Psoas muscle (tissue), 7 donors: ENCODE measurements at regions not wholly inside any gene's neighbourhood (a gene's known extent, or its start where the extent isn't known, plus 50 kb on each side); places are given as distances from the start of the nearest gene placed in this dataset.

ENCODE experiments used
- ATAC-seq, 4 donors: fragments of 200-7000 bp; cut with Tn5 transposase; one replicate each; pipeline ENCODE4 v1.9.1; 2020; ENCODE audit warnings: moderate library complexity in 3 of 4, mild to moderate bottlenecking in 2 of 4
- DNase-seq, 2 donors: peaks; one replicate each; pipeline ENCODE4 v3.0.0-alpha.2; 2020
- H3K27ac ChIP-seq: fragments of 200-600 bp; one replicate; pipeline ENCODE4 v1.8.0; 2022
- H3K27me3 ChIP-seq, 3 donors: fragments of 200-600 bp in 1 of 3; one replicate each; pipeline versions ENCODE4 v1.6.1 to v1.8.0; 2013 to 2022; ENCODE audit warnings: low read length in 2 of 3, mild to moderate bottlenecking in 2 of 3, moderate library complexity in 1 of 3; ENCODE audit not compliant: insufficient read depth in 3 of 3
- H3K36me3 ChIP-seq, 2 donors: fragments of 200-600 bp in 1 of 2; one replicate each; pipeline versions ENCODE4 v1.6.1 to v1.8.0; 2013 to 2022; ENCODE audit warnings: low read depth in 1 of 2, mild to moderate bottlenecking in 1 of 2, moderate library complexity in 1 of 2; ENCODE audit not compliant: insufficient read depth in 1 of 2
- H3K4me1 ChIP-seq: fragments of 200-600 bp; one replicate; pipeline ENCODE4 v1.8.0; 2022
- H3K4me3 ChIP-seq: fragments of 200-600 bp; one replicate; pipeline ENCODE4 v1.8.0; 2022; ENCODE audit warnings: mild to moderate bottlenecking
- H3K9me3 ChIP-seq: fragments of 200-600 bp; one replicate; pipeline ENCODE4 v1.8.0; 2022
- CTCF ChIP-seq: fragments of 200-600 bp; IDR thresholded peaks from one replicate; pipeline ENCODE4 v1.8.0; 2022; ENCODE audit warnings: antibody characterized with exemption
- WGBS, 3 donors: extraction: QIAGEN DNeasy Blood & Tissue Kit; methylation state at CpG; one replicate each; pipeline versions ENCODE4 v1.1.6 to v1.1.7; 2013; 5-methylcytosine and 5-hydroxymethylcytosine counted together
- intact Hi-C, 2 donors: fragments of 100-400 bp; cut with DNase I; formaldehyde crosslinking; loops; one replicate each; pipeline versions ENCODE4 v1.11.0 to v1.14.2; 2022
- donor health status: healthy with polysubstance abuse.
- donor health status: DM: no; HTN: no; CAD: no; lungs with moderate emphysema.
- donor health status: Bipolar disorder and iron deficiency.
- donor health status: healthy.
- donor health status: DM: yes; HTN: yes; CAD: no.
- donor health status: DM: no; HTN: no; CAD: no.
- donor health status: DM: yes; HTN: yes; CAD: no.

- Histone ChIP-seq H3K36me3 (no peaks in the 10 kb centered on the region), H3K4me1 (no peaks in the 10 kb centered on the region), H3K27me3 (no peaks in the 10 kb centered on the region), H3K4me3 (no peak overlapping the region), H3K9me3 (no peaks in the 10 kb centered on the region), H3K27ac (no peak overlapping the region)
- DNase-seq (no peak), ATAC-seq (no peak)
- no peak for TF ChIP-seq CTCF
- 81 to 94% (median 88%) methylated on average over 3 of the region's 3 CpGs for WGBS, 3 donors
- intact Hi-C loops: no loop called here
These were observed 715.7 kb upstream of the SOX9 start for GRCh38 chr17:71405101-71405500.

GRCh38 chr17:71407981-71408380 lies 712.8 kb upstream of the SOX9 start:
- WGBS, 3 donors: 71 to 75% (median 74%) methylated on average over 9 of the region's 9 CpGs

GRCh38 chr17:71409137-71409536 lies 711.7 kb upstream of the SOX9 start:
- intact Hi-C loops: no loop called here
- 83% methylated on average over 1 of the region's 1 CpG; no CpG with 5 or more reads in 2 of the 3 donors for WGBS, 3 donors

More at GRCh38 chr17:71407981-71408380, 712.8 kb upstream of the SOX9 start:
- DNase-seq (no peak), ATAC-seq (no peak)
- intact Hi-C loops: no loop called here
- Histone ChIP-seq H3K9me3 (no peaks in the 10 kb centered on the region), H3K36me3 (no peaks in the 10 kb centered on the region), H3K27ac (no peak overlapping the region), H3K4me1 (no peaks in the 10 kb centered on the region), H3K27me3 (no peaks in the 10 kb centered on the region), H3K4me3 (no peak overlapping the region)
- no peak for TF ChIP-seq CTCF

DNA sequence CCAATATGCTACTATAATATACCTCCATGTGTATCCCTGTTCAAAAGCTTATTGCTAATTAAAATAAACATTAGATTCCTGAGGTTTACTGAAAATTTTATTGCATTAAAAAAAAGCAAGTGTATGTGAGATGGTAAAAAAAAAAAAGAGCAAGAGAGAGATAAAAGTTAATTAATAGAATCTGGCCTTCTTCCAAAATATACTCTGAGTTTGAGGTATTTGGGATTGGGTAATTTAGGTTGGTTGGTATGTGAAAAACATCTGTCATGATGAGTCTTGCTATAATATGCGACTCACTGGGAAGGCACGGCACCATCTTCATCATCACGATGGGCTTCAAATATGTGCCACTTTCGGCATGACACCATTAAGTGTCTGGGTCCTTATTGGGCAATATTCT lies 711.1 kb upstream of the SOX9 start:
- 84 to 86% (median 85%) methylated on average over 4 of the region's 4 CpGs for WGBS, 3 donors
- H3K4me1 ChIP-seq: no peaks in the 10 kb centered on the region
- no peak overlapping the region for H3K27ac ChIP-seq
- no peaks in the 10 kb centered on the region for H3K27me3 ChIP-seq
- ATAC-seq: no peak
- TF ChIP-seq CTCF: no peak
- H3K4me3 ChIP-seq: no peak overlapping the region
- no peaks in the 10 kb centered on the region for H3K36me3 ChIP-seq
- DNase-seq: no peak
- no peaks in the 10 kb centered on the region for H3K9me3 ChIP-seq
- intact Hi-C loops: no loop called here

More at GRCh38 chr17:71409137-71409536, 711.7 kb upstream of the SOX9 start:
- Histone ChIP-seq H3K36me3 (no peaks in the 10 kb centered on the region), H3K27me3 (no peaks in the 10 kb centered on the region), H3K4me3 (no peak overlapping the region), H3K4me1 (no peaks in the 10 kb centered on the region), H3K9me3 (no peaks in the 10 kb centered on the region), H3K27ac (no peak overlapping the region)
- ATAC-seq (no peak), DNase-seq (no peak)
- no peak for TF ChIP-seq CTCF

- ATAC-seq (peak in 1 of 4 donors; percentile 23), DNase-seq (no peak)
- Histone ChIP-seq H3K27me3 (no peaks in the 10 kb centered on the region), H3K27ac (no peak overlapping the region), H3K36me3 (no peaks in the 10 kb centered on the region), H3K4me3 (no peak overlapping the region), H3K9me3 (no peaks in the 10 kb centered on the region), H3K4me1 (no peaks in the 10 kb centered on the region)
- TF ChIP-seq CTCF: no peak
- 64 to 77% (median 74%) methylated on average over 5 of the region's 5 CpGs for WGBS, 3 donors
- intact Hi-C loops: no loop called here
These were observed 708.0 kb upstream of the SOX9 start for GRCh38 chr17:71412803-71413202.
